PC-3 (cell line): ENCODE measurements at regions not wholly inside any gene's neighbourhood (a gene's known extent, or its start where the extent isn't known, plus 50 kb on each side); places are given as distances from the start of the nearest gene placed in this dataset.
"Not testable (repeated sequence)": the region's sequence is repeated elsewhere in the genome, so short reads cannot be mapped to it uniquely, and the experiment has no call there.

Experiments used
- EZH2 ChIP-seq: fragments of 300-600 bp; sonication (generic); IDR thresholded peaks from one replicate; pipeline ENCODE4 v1.6.1; 2017; ENCODE audit warnings: antibody characterized with exemption, mild to moderate bottlenecking, low read length; ENCODE audit not compliant: unreplicated experiment
- EZH2phosphoT487 ChIP-seq: fragments of 300-600 bp; sonication (generic); IDR thresholded peaks from 2 replicates; pipeline ENCODE4 v1.6.1; 2018; ENCODE audit warnings: mild to moderate bottlenecking, antibody characterized with exemption, low read length, borderline replicate concordance
- TF ChIP-seq, protein P1 (sequence below): fragments of 300-600 bp; sonication (generic); conservative IDR thresholded peaks from 2 replicates; pipeline ENCODE4 v1.5.1; 2017; ENCODE audit warnings: antibody characterized with exemption, low read depth, mild to moderate bottlenecking, low read length

DNA sequence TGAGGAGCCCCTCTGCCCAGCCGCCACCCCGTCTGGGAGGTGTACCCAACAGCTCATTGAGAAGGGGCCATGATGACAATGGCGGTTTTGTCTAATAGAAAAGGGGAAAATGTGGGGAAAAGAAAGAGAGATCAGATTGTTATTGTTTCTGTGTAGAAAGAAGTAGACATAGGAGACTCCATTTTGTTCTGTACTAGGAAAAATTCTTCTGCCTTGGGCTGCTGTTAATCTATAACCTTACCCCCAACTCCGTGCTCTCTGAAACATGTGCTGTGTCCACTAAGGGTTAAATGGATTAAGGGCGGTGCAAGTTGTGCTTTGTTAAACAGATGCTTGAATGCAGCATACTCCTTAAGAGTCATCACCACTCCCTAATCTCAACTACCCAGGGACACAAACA lies 861.1 kb upstream of the INTU start:
- TF ChIP-seq, protein P1, sequence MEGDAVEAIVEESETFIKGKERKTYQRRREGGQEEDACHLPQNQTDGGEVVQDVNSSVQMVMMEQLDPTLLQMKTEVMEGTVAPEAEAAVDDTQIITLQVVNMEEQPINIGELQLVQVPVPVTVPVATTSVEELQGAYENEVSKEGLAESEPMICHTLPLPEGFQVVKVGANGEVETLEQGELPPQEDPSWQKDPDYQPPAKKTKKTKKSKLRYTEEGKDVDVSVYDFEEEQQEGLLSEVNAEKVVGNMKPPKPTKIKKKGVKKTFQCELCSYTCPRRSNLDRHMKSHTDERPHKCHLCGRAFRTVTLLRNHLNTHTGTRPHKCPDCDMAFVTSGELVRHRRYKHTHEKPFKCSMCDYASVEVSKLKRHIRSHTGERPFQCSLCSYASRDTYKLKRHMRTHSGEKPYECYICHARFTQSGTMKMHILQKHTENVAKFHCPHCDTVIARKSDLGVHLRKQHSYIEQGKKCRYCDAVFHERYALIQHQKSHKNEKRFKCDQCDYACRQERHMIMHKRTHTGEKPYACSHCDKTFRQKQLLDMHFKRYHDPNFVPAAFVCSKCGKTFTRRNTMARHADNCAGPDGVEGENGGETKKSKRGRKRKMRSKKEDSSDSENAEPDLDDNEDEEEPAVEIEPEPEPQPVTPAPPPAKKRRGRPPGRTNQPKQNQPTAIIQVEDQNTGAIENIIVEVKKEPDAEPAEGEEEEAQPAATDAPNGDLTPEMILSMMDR = not testable (repeated sequence)
- not testable (repeated sequence) for TF ChIP-seq EZH2phosphoT487, EZH2
